CD14-positive monocyte (primary cell): ENCODE measurements at regions not wholly inside any gene's neighbourhood (a gene's known extent, or its start where the extent isn't known, plus 50 kb on each side); places are given as distances from the start of the nearest gene placed in this dataset.

Experiments
- DNase-seq, 3 donors: peaks; one replicate each; pipeline ENCODE4 v3.0.0-alpha.2; 2011 to 2022
- H2AFZ ChIP-seq: 2 replicates; pipeline ENCODE4 v1.6.0; 2012; ENCODE audit warnings: mild to moderate bottlenecking, low read depth, low read length, inconsistent platforms; ENCODE audit not compliant: insufficient read depth, poor library complexity, severe bottlenecking
- H3K27ac ChIP-seq, 2 donors: 1 replicate in 1 of 2; 2 replicates in 1 of 2; pipeline ENCODE4 v1.5.1; 2012 to 2013; ENCODE audit warnings: low read length in 2 of 2, control low read depth in 1 of 2, inconsistent platforms in 1 of 2, low read depth in 1 of 2, mild to moderate bottlenecking in 1 of 2
- H3K27me3 ChIP-seq, 2 donors: one replicate each; pipeline versions ENCODE4 v1.6.0 to v1.6.1; 2011 to 2013; ENCODE audit warnings: low read length in 2 of 2; ENCODE audit not compliant: control insufficient read depth in 2 of 2, insufficient read depth in 2 of 2
- H3K36me3 ChIP-seq, 2 donors: replicated peaks in 1 of 2; 1 replicate in 1 of 2; 2 replicates in 1 of 2; pipeline versions ENCODE4 v1.5.1 to v1.6.1; 2012 to 2013; ENCODE audit warnings: low read length in 2 of 2, control low read depth in 1 of 2, inconsistent platforms in 1 of 2, mild to moderate bottlenecking in 1 of 2; ENCODE audit not compliant: insufficient read depth in 2 of 2, control insufficient read depth in 1 of 2
- H3K4me1 ChIP-seq, 2 donors: 1 replicate in 1 of 2; 2 replicates in 1 of 2; pipeline versions ENCODE4 v1.5.1 to v1.6.1; 2012 to 2013; ENCODE audit warnings: low read length in 2 of 2, control low read depth in 1 of 2, inconsistent platforms in 1 of 2, mild to moderate bottlenecking in 1 of 2, moderate library complexity in 1 of 2; ENCODE audit not compliant: insufficient read depth in 2 of 2, control insufficient read depth in 1 of 2
- H3K4me2 ChIP-seq: replicated peaks from 2 replicates; pipeline ENCODE3; 2012; ENCODE audit warnings: low read length, moderate library complexity, mild to moderate bottlenecking; ENCODE audit not compliant: poor library complexity, severe bottlenecking; ENCODE audit errors: extremely low read depth
- H3K4me3 ChIP-seq, 3 experiments: fragments of 200-600 bp in 1 of 3; sonication (generic) in 1 of 3; replicated peaks in 1 of 3; 1 replicate in 2 of 3; 2 replicates in 1 of 3; pipeline ENCODE4 v1.5.1; 2011 to 2013; ENCODE audit warnings: low read length in 3 of 3, mild to moderate bottlenecking in 3 of 3, control low read depth in 2 of 3, low read depth in 2 of 3, inconsistent platforms in 1 of 3, moderate library complexity in 1 of 3
- H3K79me2 ChIP-seq: 2 replicates; pipeline ENCODE4 v1.6.0; 2012; ENCODE audit warnings: mild to moderate bottlenecking, control low read depth, inconsistent platforms, low read length, moderate library complexity; ENCODE audit not compliant: insufficient read depth
- H3K9ac ChIP-seq: 2 replicates; pipeline ENCODE4 v1.6.0; 2017; ENCODE audit warnings: low read length, mild to moderate bottlenecking; ENCODE audit not compliant: insufficient read depth, poor library complexity, severe bottlenecking
- H3K9me3 ChIP-seq, 2 donors: replicated peaks in 1 of 2; 1 replicate in 1 of 2; 2 replicates in 1 of 2; pipeline versions ENCODE4 v1.5.1 to v1.6.1; 2012 to 2013; ENCODE audit warnings: low read length in 2 of 2, control low read depth in 1 of 2; ENCODE audit not compliant: control insufficient read depth in 1 of 2, insufficient read depth in 1 of 2
- H4K20me1 ChIP-seq: 2 replicates; pipeline ENCODE4 v1.6.0; 2012; ENCODE audit warnings: mild to moderate bottlenecking, low read length, control low read depth, moderate library complexity; ENCODE audit not compliant: insufficient read depth
- H3K27ac Mint-ChIP-seq, 7 donors: one replicate each; pipeline ENCODE4 v1.8.0; 2020; ENCODE audit warnings: mild to moderate bottlenecking in 7 of 7, mixed read lengths in 7 of 7, moderate library complexity in 6 of 7, inconsistent platforms in 2 of 7
- H3K27me3 Mint-ChIP-seq, 3 donors: one replicate each; pipeline ENCODE4 v1.8.0; 2021 to 2022; ENCODE audit warnings: low read depth in 3 of 3, mild to moderate bottlenecking in 3 of 3, mixed read lengths in 3 of 3, moderate library complexity in 3 of 3, inconsistent platforms in 1 of 3
- H3K36me3 Mint-ChIP-seq, 2 donors: one replicate each; pipeline ENCODE4 v1.8.0; 2020; ENCODE audit warnings: mixed read lengths in 2 of 2, inconsistent platforms in 1 of 2, mild to moderate bottlenecking in 1 of 2
- H3K4me1 Mint-ChIP-seq: one replicate; pipeline ENCODE4 v1.8.0; 2020; ENCODE audit warnings: mild to moderate bottlenecking, mixed read lengths
- H3K4me3 Mint-ChIP-seq, 2 donors: one replicate each; pipeline ENCODE4 v1.8.0; 2020; ENCODE audit warnings: mild to moderate bottlenecking in 2 of 2, mixed read lengths in 2 of 2, moderate library complexity in 1 of 2
- H3K9me3 Mint-ChIP-seq, 7 donors: one replicate each; pipeline ENCODE4 v1.8.0; 2020 to 2022; ENCODE audit warnings: mixed read lengths in 7 of 7, mild to moderate bottlenecking in 6 of 7, moderate library complexity in 6 of 7, inconsistent platforms in 2 of 7
- CTCF ChIP-seq: fragments of 200-600 bp; IDR thresholded peaks from one replicate; pipeline ENCODE4 v1.8.0; 2022; ENCODE audit warnings: antibody characterized with exemption, mild to moderate bottlenecking
- intact Hi-C, 2 donors: fragments of 100-400 bp; cut with micrococcal nuclease; formaldehyde crosslinking; loops; one replicate each; pipeline versions ENCODE4 v1.15.0 to v1.15.1; 2023

- Histone ChIP-seq H3K4me2 (no peak overlapping the region), H3K4me3 (no peak overlapping the region), H3K79me2 (no peaks in the 10 kb centered on the region), H2AFZ (no peak overlapping the region), H3K36me3 (no peaks in the 10 kb centered on the region), H3K27me3 (no peaks in the 10 kb centered on the region), H3K27ac (no peak overlapping the region), H3K9ac (no peak overlapping the region), H4K20me1 (no peaks in the 10 kb centered on the region), H3K9me3 (peaks cover 0 to 3% of the 10 kb centered on the region in 2 donors), H3K4me1 (no peaks in the 10 kb centered on the region)
- no peaks in the 10 kb centered on the region for H3K4me1 Mint-ChIP-seq
- H3K4me3 Mint-ChIP-seq: no peak overlapping the region
- no peak for TF ChIP-seq CTCF
- H3K27me3 Mint-ChIP-seq: no peaks in the 10 kb centered on the region
- intact Hi-C loops: no loop called here
- H3K9me3 Mint-ChIP-seq: peaks cover 0 to 3% (median 0%) of the 10 kb centered on the region in 7 donors
- no peak overlapping the region for H3K27ac Mint-ChIP-seq
- DNase-seq: no peak
- H3K36me3 Mint-ChIP-seq: no peaks in the 10 kb centered on the region
These were observed 73.9 kb upstream of the MLIP start for GRCh38 chr6:54037277-54037779.

GRCh38 chr6:54040545-54040944 lies 70.7 kb upstream of the MLIP start:
- no peak overlapping the region for H3K4me3 Mint-ChIP-seq
- H3K27ac Mint-ChIP-seq: no peak overlapping the region
- Histone ChIP-seq H3K79me2 (no peaks in the 10 kb centered on the region), H3K27ac (no peak overlapping the region), H3K9me3 (no peaks in the 10 kb centered on the region), H2AFZ (no peak overlapping the region), H3K4me2 (no peak overlapping the region), H3K9ac (no peak overlapping the region), H3K4me3 (no peak overlapping the region), H4K20me1 (no peaks in the 10 kb centered on the region), H3K4me1 (no peaks in the 10 kb centered on the region), H3K27me3 (no peaks in the 10 kb centered on the region), H3K36me3 (no peaks in the 10 kb centered on the region)
- H3K36me3 Mint-ChIP-seq: no peaks in the 10 kb centered on the region
- H3K4me1 Mint-ChIP-seq: no peaks in the 10 kb centered on the region
- DNase-seq: no peak
- H3K9me3 Mint-ChIP-seq: peaks cover 0 to 3% (median 0%) of the 10 kb centered on the region in 7 donors
- no peaks in the 10 kb centered on the region for H3K27me3 Mint-ChIP-seq
- TF ChIP-seq CTCF: no peak
- intact Hi-C loops: no loop called here
